ENCODE measurements at regions not wholly inside any gene's neighbourhood (a gene's known extent, or its start where the extent isn't known, plus 50 kb on each side); places are given as distances from the start of the nearest gene placed in this dataset.

DNA sequence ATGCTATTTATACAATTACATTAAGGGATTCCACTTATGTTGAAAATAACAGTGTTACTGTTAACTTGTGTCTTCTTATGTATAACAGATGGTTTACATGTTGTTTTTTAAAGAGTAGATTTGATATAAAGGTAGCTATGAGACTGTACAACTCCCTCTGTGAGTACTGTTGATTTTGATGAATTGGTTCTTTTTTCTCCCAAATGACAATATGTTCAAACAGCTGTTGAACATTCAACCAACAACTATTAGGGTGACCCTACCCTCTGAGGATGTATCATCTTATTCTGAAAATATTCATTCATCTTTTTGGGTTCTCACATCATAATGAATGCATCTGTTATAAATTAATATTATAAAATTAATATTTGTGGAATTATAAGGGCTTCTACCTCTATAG is 456.9 kb upstream of the MGAT4C start:
- TF ChIP-seq FOXM1 (IDR thresholded peaks at IDR 0.05; ENCODE audit: borderline replicate concordance) = no peak
- no peak for TF ChIP-seq SP1 (IDR thresholded peaks at IDR 0.05)
- TF ChIP-seq NFRKB (IDR thresholded peaks at IDR 0.05) = no peak
- TF ChIP-seq SUZ12 (IDR thresholded peaks at IDR 0.05) = no peak

All from HEK293T (cell line).